ENCODE measurements at regions not wholly inside any gene's neighbourhood (a gene's known extent, or its start where the extent isn't known, plus 50 kb on each side); places are given as distances from the start of the nearest gene placed in this dataset.
"Not testable (repeated sequence)": the region's sequence is repeated elsewhere in the genome, so short reads cannot be mapped to it uniquely, and the experiment has no call there.

GRCh38 chr1:187570166-187570565, 741.4 kb downstream of the PLA2G4A start:
- H3K4me1 ChIP-seq (ENCODE audit: insufficient read depth, low read length), result no peaks in the 10 kb centered on the region
- no peak for ATAC-seq (ENCODE audit: insufficient read depth, low read depth)
- no peak overlapping the region for H2AFZ ChIP-seq (ENCODE audit: low read depth, low read length)
- no peak overlapping the region for H3K27ac ChIP-seq (ENCODE audit: low read length)
- H4K20me1 ChIP-seq (ENCODE audit: insufficient read depth, low read length), result no peaks in the 10 kb centered on the region
- no peak overlapping the region for H3K9ac ChIP-seq (ENCODE audit: low read depth, low read length)
- H3K9me3 ChIP-seq (ENCODE audit: insufficient read depth, low read length, severe bottlenecking), result no peaks in the 10 kb centered on the region
- H3K4me2 ChIP-seq (ENCODE audit: insufficient read depth, low read length), result no peak overlapping the region
- no peaks in the 10 kb centered on the region for H3K36me3 ChIP-seq (ENCODE audit: insufficient read depth, low read length)
- TF ChIP-seq CTCF (IDR thresholded peaks at IDR 0.05; ENCODE audit: borderline replicate concordance, extremely low read depth, low read length, poor library complexity, severe bottlenecking) (no peak), EZH2 (IDR thresholded peaks at IDR 0.05; ENCODE audit: borderline replicate concordance, low read depth, low read length, severe bottlenecking) (no peak)
- no peaks in the 10 kb centered on the region for H3K27me3 ChIP-seq (ENCODE audit: insufficient read depth, low read length, poor library complexity)
- no peak overlapping the region for H3K4me3 ChIP-seq (ENCODE audit: low read depth in 1 of 2, low read length in 2 of 2)
- no peaks in the 10 kb centered on the region for H3K79me2 ChIP-seq (ENCODE audit: insufficient read depth, low read length)
- DNase-seq, result no peak

GRCh38 chr1:187577610-187578009, 748.9 kb downstream of the PLA2G4A start:
- no peak for DNase-seq
- Histone ChIP-seq H2AFZ (ENCODE audit: low read depth, low read length) (no peak overlapping the region), H3K4me3 (ENCODE audit: low read depth in 1 of 2, low read length in 2 of 2) (no peak overlapping the region), H3K9me3 (ENCODE audit: insufficient read depth, low read length, severe bottlenecking) (no peaks in the 10 kb centered on the region), H3K4me1 (ENCODE audit: insufficient read depth, low read length) (no peaks in the 10 kb centered on the region), H4K20me1 (ENCODE audit: insufficient read depth, low read length) (no peaks in the 10 kb centered on the region), H3K27ac (ENCODE audit: low read length) (no peak overlapping the region), H3K36me3 (ENCODE audit: insufficient read depth, low read length) (no peaks in the 10 kb centered on the region), H3K9ac (ENCODE audit: low read depth, low read length) (no peak overlapping the region), H3K27me3 (ENCODE audit: insufficient read depth, low read length, poor library complexity) (no peaks in the 10 kb centered on the region), H3K4me2 (ENCODE audit: insufficient read depth, low read length) (no peak overlapping the region), H3K79me2 (ENCODE audit: insufficient read depth, low read length) (no peaks in the 10 kb centered on the region)
- ATAC-seq (ENCODE audit: insufficient read depth, low read depth), result no peak
- TF ChIP-seq CTCF (IDR thresholded peaks at IDR 0.05; ENCODE audit: borderline replicate concordance, extremely low read depth, low read length, poor library complexity, severe bottlenecking) (no peak), EZH2 (IDR thresholded peaks at IDR 0.05; ENCODE audit: borderline replicate concordance, low read depth, low read length, severe bottlenecking) (no peak)

- Histone ChIP-seq H3K4me3 (ENCODE audit: low read depth in 1 of 2, low read length in 2 of 2) (no peak overlapping the region), H3K27me3 (ENCODE audit: insufficient read depth, low read length, poor library complexity) (no peaks in the 10 kb centered on the region), H2AFZ (ENCODE audit: low read depth, low read length) (no peak overlapping the region), H3K4me1 (ENCODE audit: insufficient read depth, low read length) (no peaks in the 10 kb centered on the region), H3K79me2 (ENCODE audit: insufficient read depth, low read length) (no peaks in the 10 kb centered on the region), H3K4me2 (ENCODE audit: insufficient read depth, low read length) (no peak overlapping the region), H4K20me1 (ENCODE audit: insufficient read depth, low read length) (no peaks in the 10 kb centered on the region), H3K27ac (ENCODE audit: low read length) (no peak overlapping the region), H3K36me3 (ENCODE audit: insufficient read depth, low read length) (no peaks in the 10 kb centered on the region), H3K9ac (ENCODE audit: low read depth, low read length) (no peak overlapping the region), H3K9me3 (ENCODE audit: insufficient read depth, low read length, severe bottlenecking) (no peaks in the 10 kb centered on the region)
- no peak for DNase-seq
- TF ChIP-seq EZH2 (IDR thresholded peaks at IDR 0.05; ENCODE audit: borderline replicate concordance, low read depth, low read length, severe bottlenecking), result no peak
- TF ChIP-seq CTCF (IDR thresholded peaks at IDR 0.05; ENCODE audit: borderline replicate concordance, extremely low read depth, low read length, poor library complexity, severe bottlenecking), result no peak
- no peak for ATAC-seq (ENCODE audit: insufficient read depth, low read depth)
Observed at GRCh38 chr1:187588917-187589316, 760.2 kb downstream of the PLA2G4A start.

- Histone ChIP-seq H3K4me3 (ENCODE audit: low read depth in 1 of 2, low read length in 2 of 2) (no peak overlapping the region), H3K4me2 (ENCODE audit: insufficient read depth, low read length) (no peak overlapping the region), H2AFZ (ENCODE audit: low read depth, low read length) (no peak overlapping the region), H3K9ac (ENCODE audit: low read depth, low read length) (no peak overlapping the region), H4K20me1 (ENCODE audit: insufficient read depth, low read length) (no peaks in the 10 kb centered on the region), H3K9me3 (ENCODE audit: insufficient read depth, low read length, severe bottlenecking) (no peaks in the 10 kb centered on the region), H3K79me2 (ENCODE audit: insufficient read depth, low read length) (no peaks in the 10 kb centered on the region), H3K4me1 (ENCODE audit: insufficient read depth, low read length) (no peaks in the 10 kb centered on the region), H3K27ac (ENCODE audit: low read length) (no peak overlapping the region), H3K36me3 (ENCODE audit: insufficient read depth, low read length) (no peaks in the 10 kb centered on the region), H3K27me3 (ENCODE audit: insufficient read depth, low read length, poor library complexity) (no peaks in the 10 kb centered on the region)
- no peak for DNase-seq
- TF ChIP-seq CTCF (IDR thresholded peaks at IDR 0.05; ENCODE audit: borderline replicate concordance, extremely low read depth, low read length, poor library complexity, severe bottlenecking) (no peak), EZH2 (IDR thresholded peaks at IDR 0.05; ENCODE audit: borderline replicate concordance, low read depth, low read length, severe bottlenecking) (no peak)
- no peak for ATAC-seq (ENCODE audit: insufficient read depth, low read depth)
Observed at GRCh38 chr1:187605736-187606135, 777.0 kb downstream of the PLA2G4A start.

- not testable (repeated sequence) for H3K36me3 ChIP-seq (ENCODE audit: insufficient read depth, low read length); H4K20me1 ChIP-seq (ENCODE audit: insufficient read depth, low read length); H3K4me2 ChIP-seq (ENCODE audit: insufficient read depth, low read length); ATAC-seq (ENCODE audit: insufficient read depth, low read depth); H3K4me1 ChIP-seq (ENCODE audit: insufficient read depth, low read length); DNase-seq; H3K9me3 ChIP-seq (ENCODE audit: insufficient read depth, low read length, severe bottlenecking); H3K27ac ChIP-seq (ENCODE audit: low read length); H3K27me3 ChIP-seq (ENCODE audit: insufficient read depth, low read length, poor library complexity); H2AFZ ChIP-seq (ENCODE audit: low read depth, low read length); H3K4me3 ChIP-seq (ENCODE audit: low read depth in 1 of 2, low read length in 2 of 2); H3K9ac ChIP-seq (ENCODE audit: low read depth, low read length); H3K79me2 ChIP-seq (ENCODE audit: insufficient read depth, low read length)
Observed at GRCh38 chr1:187615853-187616735, 787.3 kb downstream of the PLA2G4A start.
